22Rv1 (cell line): ENCODE measurements at regions not wholly inside any gene's neighbourhood (a gene's known extent, or its start where the extent isn't known, plus 50 kb on each side); places are given as distances from the start of the nearest gene placed in this dataset.

Experiments used
- CTCF ChIP-seq: fragments of 450-650 bp; IDR thresholded peaks from 2 replicates; pipeline ENCODE4 v1.5.1; 2017; ENCODE audit warnings: mild to moderate bottlenecking
- ZFX ChIP-seq: fragments of 450-650 bp; IDR thresholded peaks from 2 replicates; pipeline ENCODE4 v1.6.1; 2017; ENCODE audit warnings: antibody characterized with exemption, borderline replicate concordance

GRCh38 chrX:151042842-151043241, 59.7 kb downstream of the HMGB3 start:
- TF ChIP-seq CTCF (no peak), ZFX (no peak)
